NCI-H460 (cell line): ENCODE measurements at regions not wholly inside any gene's neighbourhood (a gene's known extent, or its start where the extent isn't known, plus 50 kb on each side); places are given as distances from the start of the nearest gene placed in this dataset.

Experiments used
- DNase-seq: peaks from one replicate; pipeline ENCODE4 v3.0.0-alpha.2; 2016; ENCODE audit warnings: low read depth; ENCODE audit errors: extremely low read depth

DNA sequence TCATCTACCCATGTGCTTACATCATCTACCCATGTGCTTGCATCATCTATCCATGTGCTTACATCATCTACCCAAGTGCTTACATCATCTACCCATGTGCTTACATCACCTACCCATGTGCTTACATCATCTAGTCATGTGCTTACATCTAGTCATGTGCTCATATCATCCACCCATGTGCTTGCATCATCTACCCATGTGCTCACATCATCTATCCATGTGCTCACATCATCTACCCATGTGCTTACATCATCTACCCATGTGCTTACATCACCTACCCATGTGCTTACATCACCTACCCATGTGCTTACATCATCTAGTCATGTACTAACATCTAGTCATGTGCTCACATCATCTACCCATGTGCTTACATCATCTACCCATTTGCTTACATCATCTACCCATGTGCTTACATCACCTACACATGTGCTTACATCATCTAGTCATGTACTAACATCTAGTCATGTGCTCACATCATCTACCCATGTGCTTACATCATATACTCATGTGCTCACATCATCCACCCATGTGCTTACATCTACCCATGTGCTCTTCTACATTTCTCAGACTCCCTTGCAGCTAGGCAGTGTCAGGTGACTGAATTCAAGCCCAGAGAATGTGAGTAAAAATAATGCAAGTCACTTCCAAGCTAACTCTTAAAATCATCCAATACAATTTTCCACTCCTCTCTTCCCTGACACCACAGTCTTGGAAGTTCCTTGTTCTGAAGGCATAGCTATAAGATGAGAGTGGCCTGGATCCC is 196.8 kb downstream of the CBLN1 start:
- DNase-seq: no peak

DNA sequence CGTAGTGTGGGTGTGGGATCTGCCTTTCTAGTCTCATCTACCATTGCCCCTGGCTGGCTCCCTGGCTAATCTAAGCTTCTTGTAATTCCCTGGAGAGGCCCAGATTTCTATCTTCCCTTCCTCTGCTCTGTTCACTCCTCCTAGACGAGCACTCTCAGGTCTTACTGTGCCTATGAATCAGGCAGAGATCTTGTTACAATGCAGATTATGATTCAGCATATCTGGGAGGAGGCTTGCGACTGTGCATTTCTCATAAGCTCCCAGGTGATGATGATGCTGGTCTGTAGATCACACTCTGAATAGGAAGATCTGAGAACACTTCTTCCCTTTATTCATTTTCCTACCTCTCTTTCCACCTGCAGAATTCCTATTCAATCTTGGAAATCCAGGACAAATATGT is 200.1 kb downstream of the CBLN1 start:
- DNase-seq: no peak

DNA sequence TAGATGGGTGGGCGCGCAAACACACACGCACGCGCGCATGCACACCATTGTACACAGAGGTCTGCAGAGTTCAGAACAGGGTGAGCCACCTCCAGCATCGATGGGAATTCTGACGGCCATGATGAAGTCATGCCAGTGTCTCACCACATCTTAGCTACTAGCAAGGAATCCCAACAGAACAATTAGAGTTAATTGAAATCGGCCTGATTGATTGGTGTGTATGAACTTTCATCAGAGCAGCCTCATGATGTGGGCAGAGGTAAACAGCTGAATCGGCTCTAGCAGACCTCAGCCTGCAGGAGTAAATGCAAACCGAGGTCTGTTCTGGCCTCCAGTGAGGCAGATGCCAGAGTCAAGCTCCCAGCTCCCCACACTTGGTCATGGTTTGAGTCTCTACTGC is 200.6 kb downstream of the CBLN1 start:
- no peak for DNase-seq

DNA sequence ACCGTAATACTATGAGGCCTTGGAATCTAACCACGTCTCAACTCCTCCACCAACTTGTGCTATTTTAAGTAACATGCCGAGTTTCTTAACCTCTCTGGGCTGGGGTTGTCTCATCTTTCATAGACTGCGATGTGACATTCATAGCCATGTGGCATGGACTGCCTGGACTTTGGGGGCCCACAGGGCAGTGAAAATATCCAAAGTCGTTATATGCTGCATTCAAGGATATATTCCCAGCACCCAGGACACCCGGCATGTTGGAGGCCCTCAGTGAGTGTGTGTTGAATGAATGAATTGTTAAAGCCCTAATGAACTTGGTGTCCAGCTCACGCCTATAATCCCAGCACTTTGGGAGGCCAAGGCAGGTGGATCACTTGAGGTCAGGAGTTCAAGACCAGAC is 203.1 kb downstream of the CBLN1 start:
- no peak for DNase-seq

DNA sequence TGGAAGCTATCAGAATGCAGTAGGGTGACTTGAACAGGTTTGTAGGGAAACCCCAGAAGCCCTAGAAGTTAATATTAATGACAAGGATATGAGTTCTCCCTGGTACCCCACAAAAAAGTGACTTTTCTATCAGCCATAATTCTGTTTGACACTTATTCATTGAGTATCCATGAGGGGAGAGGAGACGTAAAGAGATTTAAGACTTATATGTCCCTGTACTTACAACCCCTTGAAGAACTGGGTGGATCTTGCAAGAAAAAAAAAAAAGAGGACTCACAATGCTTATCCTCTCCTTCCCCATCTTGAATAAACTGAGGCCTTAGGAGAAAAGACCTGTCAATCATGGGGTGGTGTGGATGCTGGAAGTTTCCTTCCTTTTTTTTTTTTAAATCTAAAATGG is 203.5 kb downstream of the CBLN1 start:
- DNase-seq: no peak

DNA sequence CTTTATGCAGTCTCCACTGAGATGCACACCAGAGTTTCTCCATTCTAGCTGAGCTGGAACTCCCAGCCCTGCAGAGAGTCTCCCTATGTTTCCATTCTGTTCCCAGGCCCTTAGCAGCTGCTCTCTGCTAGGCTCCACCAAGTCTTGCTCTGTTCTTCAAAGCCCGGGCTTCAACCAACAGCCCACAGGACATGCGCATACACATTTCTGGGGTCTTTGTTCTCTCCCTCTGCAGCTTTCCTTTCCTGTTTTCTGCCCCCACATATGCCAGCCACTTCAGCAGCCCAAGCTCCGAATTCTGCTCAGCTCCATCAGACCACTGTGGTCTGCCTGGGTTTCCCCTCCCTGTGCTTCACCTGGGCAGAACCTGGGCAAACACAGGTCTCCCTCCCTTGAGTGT is 205.9 kb downstream of the CBLN1 start:
- no peak for DNase-seq

DNA sequence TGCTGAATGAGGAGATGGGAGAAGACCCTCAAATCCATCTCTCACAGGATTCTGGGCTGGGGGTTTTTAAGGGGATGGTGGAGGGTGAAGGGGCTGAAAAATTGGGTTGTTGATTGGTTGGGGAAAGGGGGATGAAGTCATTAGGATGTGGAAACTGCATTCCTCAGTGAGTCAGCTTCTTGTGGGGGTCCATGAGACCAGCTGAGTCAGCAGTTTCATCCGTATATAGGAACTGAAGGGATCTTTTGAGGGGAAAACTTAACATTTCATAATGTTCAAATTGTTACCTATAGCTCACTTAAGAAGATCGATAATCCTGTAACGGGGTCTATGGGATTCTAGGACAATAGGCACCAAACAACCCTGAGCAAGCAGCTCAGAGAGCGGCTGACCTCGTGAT is 213.4 kb downstream of the CBLN1 start:
- DNase-seq: no peak

DNA sequence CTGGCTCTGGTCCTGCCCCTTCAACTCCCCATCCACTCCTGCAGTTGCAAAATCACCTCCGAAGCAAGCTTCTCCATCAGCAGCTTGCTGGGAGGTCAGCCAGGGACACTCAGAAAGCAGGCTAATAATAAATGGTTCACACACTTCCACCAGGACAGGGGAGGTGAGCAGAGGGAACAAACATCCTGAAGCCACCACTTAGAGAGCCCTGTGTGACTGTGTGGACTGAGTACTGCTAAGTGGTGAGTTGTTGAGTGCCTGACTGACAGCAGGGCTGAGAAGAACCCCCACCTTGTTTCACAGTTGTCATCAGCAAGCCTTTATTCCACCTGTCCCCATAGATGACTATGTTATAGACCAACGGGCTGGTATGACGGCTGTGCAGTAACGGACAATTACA is 213.9 kb downstream of the CBLN1 start:
- no peak for DNase-seq

DNA sequence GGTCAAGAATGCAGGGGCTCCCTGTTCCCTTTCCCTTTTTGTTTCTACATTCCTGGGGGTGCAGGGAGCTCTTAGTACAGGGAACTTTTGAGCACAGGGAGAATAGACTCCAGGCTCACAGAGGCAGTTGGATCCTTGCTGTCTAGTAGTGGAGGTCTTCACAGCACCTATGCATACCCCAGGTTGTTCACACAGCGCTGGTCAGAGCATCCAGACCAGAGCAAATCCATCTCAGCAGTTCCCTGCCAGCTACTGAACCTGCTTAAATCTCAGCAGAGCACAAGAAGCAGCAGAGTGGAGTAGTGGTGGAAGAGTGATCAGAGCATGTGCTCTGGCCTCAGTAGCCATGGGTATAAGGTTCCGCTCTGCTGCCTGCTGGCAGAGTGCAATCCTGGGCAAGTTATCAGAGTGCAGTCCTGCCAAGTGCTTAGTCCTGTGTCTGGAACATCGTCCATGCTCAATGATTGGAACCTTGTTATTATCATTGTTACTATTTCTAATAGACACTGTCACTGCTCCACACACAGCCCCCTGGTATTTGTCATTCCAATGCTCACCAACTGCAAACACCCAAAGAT is 220.4 kb downstream of the CBLN1 start:
- no peak for DNase-seq

DNA sequence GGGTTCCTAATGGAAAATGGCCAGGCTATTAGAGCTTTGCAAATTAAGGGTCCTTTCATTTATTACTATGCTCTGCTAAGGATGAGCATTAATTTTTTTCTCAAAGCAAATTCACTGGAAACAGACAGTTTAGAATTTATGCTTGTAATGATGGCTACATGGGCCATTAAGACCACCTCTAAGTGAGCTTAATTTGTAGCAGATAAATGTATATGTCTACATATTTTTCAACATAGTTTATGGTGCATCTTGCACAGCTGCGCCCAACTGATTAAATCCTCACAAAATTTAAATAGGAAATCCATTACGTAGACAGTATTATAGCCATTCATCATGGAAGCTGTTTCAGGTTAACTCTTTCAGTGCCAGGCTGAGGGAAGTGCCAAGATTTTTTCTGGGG is 220.9 kb downstream of the CBLN1 start:
- DNase-seq: no peak

DNA sequence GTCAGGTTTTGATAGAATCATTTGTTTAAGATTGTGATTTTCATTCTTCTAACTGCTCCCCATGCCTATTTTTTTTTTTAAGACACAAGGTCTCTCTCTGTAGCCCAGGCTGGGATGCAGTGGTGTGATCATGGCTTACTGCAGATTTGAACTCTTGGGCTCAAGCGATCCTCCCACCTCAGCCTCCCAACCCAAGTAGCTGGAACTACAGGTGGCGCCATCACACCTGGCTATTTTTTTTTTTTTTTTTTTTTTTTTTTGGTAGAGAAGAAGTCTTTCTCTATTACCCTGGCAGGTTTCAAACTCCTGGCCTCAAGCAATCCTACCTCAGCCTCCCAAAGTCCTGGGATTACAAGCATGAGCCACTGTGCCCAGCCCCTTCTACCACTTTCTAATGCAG is 223.3 kb downstream of the CBLN1 start:
- no peak for DNase-seq

DNA sequence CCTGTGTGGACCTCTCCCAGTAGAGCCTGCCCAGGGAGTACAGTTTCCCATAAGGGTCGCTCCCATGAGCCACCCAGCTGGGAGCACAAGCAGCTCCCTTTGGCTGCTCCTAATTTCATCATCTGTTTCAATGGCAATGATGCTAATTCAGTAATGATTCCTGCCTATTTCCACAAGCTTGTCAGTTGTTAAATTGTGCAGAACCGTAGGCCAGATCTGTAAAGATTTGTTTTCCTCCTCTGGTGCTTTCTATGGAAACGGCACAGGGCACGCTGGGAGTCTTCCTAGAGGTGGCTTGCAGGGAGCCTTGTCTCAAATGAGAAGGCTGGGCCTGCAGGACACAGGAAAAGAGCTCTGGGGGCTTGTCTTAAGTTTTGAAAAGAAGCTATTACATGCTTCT is 223.7 kb downstream of the CBLN1 start:
- DNase-seq: no peak

DNA sequence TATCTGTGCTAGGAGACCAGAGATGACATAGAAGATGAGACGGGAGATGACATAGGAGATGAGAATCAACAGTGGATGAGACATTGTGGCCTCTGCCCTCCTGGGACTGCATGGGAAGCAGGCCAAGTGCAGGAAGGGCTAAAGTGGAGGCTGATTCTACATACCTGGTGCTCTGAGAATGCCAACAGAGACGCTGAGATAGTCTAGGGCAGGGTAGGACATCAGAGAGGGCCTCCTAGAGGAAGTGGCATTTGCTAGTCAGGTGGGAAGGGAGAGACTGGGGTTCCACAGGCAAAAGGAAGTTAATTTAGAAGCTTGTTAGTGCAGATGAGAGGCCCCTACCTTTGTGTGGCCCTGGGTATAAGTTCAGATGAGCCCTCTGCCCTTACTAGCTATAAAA is 224.2 kb downstream of the CBLN1 start:
- no peak for DNase-seq

DNA sequence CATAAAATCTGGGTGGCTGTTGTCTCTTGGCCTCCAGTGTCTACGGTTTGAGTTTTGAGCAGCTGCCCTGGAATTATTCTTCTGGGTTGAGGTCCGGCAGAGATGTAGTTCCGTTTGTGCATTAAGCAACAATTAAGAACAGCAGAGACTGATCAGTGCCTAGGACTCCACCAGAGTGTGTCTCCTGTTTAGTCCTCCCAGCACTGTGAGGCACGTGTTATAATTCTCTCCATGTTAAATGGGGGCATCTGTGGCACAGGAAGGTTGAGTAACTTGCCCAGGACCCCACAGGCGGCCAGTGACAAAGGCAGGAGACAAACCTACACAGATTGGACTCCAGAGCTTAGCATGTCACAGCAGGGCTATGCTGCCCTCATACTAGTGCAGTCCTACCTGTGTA is 225.1 kb downstream of the CBLN1 start:
- no peak for DNase-seq

DNA sequence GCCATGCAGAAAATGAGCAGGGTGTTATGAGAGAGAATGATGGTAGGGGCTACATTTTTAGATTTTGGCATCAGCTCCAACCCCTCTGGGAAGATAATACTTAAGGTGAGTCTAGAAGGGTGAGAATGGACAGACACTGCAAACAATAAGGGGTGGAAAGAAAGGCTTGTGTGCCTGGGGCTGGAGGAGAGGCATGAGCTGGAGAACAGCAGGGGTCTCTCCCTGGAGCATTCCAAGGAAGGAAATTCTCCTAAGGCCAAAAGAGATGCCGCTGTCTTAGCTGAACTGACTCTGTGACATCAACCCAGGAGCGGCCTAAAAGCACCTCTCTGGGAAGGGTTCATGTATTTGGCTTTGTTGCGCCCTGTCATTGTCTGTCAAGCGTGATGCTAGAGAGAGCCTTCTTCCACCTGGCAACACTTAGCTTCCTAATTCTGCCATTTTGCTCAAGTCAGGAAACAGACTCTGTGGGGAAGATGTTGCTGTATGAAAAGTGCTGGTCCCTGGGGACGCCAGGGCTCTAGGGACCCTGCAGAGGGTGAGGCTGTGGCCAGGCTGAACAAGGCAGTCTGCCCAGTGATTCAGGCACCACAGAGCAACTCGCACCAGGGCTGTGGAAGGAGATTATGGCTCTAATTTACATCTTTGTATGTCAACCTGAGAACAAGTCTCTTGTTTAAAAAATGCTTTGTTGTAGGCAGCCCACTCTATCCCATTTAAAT is 225.7 kb downstream of the CBLN1 start:
- no peak for DNase-seq

DNA sequence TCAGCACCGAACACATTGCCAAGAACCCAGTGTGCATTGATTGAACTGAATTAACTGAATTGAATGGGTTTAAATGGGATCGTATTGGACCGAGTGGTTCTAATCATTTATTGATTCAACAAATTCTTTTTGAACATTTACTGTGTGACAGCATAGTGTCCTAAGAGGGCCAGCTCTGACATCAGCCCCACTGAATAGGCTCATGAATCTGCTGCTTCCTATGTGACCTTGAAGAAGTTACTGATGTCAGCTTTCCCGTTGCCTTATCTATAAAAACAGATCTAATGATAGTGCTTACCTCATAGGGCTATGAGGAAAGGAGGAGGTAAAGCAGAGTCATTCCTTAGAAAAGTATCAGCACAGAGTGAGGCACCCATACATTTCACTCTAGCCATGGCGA is 226.3 kb downstream of the CBLN1 start:
- DNase-seq: no peak

DNA sequence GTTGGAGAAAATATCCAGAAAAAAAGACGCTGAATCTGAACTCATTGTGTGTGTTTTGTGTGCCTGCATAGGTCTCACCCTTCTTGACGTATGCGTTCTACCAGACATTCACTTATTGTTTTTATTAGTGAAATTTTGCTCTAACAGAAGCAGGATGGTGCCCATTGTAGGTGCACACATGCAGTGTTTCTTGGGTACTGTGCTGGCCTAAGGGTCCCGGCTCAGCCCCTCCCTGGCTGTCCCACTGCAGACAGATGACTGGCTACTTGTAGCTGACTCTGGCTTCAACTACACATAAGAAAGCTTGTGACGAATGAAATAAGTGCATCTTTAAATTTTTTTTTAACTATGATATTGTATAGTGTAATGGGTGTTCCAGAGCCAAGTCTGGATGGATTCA is 227.0 kb downstream of the CBLN1 start:
- DNase-seq: no peak

DNA sequence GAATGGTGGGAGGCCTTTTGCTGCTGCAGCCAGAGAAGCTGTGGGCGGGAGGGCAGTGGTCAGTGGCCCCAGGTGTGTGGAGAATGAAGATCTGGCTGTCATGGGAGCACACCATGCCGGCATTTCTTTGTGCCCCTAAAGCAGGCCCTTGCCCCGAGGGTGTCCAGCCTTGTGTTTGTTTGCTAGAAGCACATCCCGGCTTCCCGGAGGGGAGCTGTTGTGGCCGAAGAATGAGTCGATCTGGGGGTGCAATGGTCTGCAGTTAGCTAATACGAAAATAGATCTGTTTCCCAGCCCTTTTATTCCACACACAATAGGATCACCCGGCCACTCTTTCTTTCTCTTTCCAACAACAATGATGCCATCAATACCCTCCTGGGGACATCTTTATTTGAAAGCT is 228.8 kb downstream of the CBLN1 start:
- DNase-seq: no peak

DNA sequence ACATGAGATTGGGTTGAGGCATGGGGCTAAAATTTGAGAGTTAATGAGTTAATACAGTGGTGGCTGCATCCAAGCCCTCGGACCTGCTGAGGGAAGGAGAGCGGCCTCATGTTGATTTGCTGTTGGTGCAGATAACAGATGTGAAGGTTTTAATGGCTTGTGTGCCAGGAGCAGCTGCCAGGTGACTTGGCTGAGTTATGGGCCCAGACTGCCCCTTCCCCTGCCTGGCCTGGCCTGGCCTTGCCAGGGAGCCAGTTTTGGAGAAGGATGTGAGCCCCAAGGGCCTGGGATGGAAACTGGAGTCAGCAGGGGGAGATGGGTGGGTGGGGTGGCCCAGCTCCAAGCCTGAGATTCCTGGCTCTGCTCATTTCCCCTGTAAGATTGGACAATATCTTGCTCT is 230.1 kb downstream of the CBLN1 start:
- DNase-seq: no peak

DNA sequence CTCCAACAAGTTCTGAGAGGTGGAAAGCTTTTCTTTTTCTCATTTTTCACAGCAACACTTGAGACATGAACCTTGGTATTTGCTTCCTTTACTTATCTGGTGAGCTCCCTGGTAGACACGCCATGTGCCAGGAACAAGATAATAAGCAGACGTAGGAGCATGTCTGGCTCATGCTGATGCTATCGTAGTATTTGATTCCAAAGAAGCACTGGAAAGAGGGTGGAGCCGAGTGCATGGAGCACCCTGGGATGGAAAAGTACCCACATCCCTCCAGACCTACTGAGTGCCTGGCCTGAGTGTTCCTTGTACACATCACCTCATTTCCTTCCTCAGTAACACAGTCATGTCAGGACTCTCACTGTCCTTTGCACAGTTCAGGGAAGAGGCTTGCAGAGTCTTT is 231.0 kb downstream of the CBLN1 start:
- no peak for DNase-seq

DNA sequence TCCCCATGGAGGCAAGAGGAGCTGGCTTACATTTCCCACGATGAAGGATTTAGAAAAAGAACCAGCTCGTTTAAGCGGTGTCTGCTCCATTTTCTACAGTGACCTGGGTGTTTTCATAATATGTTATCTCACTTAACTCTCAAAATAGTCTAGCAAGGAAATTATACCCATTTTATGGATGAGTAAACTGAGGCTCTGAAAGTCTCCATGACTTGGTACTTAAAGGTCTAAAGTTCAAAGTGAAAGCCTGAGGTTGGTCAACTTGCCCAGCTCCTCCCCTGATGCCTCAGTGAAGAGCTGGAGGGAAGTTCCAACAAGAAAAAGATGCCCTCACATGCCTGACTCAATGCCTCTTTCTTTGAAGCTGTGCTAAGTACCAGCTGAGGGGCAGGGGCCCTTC is 232.0 kb downstream of the CBLN1 start:
- DNase-seq: no peak

DNA sequence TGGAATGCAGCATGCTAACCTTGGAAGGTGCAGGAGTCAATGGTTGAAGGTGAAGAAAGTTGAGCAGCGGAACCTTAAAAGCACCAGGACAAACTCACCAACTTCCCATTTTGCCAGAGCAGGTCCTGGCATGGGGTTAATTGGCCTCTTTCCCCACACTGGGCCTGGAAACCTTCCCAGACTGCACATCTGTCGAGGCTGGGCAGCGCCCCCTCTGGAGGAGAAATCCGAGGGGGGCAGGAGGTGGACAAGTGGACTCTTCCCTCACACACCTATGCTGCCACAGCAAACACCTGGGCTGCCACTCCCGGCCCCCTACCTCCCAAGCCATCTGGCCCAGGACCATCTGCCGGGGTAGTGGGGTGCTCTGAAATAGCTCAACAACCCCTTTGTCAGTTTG is 232.4 kb downstream of the CBLN1 start:
- no peak for DNase-seq
